ENCODE measurements at regions not wholly inside any gene's neighbourhood (a gene's known extent, or its start where the extent isn't known, plus 50 kb on each side); places are given as distances from the start of the nearest gene placed in this dataset.

DNA sequence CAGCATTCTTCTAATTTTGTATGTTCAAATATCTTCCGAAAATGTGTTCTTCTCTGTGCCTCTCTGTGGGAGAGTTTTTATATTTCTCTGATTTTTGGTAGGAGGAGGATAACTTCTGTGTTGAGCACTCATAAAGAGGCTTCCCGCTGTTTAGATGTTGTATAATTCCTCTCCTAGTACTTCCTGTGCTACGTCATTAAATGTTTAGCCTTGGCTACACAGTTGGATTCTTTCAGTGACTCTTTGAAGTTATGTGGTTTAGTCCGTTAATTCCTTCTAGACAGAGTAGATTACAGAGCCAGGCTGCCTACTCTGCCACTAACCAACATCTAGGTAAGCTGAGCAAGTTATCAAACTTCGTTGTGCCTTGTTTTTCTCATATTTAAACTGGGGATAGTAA, 302.6 kb downstream of the OSTF1 start:
- H3K36me3 Mint-ChIP-seq (ENCODE audit: insufficient read depth in 1 of 3, low read depth in 3 of 3), result peaks cover 0 to 6% (median 2%) of the 10 kb centered on the region in 3 experiments; a peak in 5 of 7 replicates

More for the DNA sequence above, 302.6 kb downstream of the OSTF1 start:
- TF ChIP-seq, protein P1, sequence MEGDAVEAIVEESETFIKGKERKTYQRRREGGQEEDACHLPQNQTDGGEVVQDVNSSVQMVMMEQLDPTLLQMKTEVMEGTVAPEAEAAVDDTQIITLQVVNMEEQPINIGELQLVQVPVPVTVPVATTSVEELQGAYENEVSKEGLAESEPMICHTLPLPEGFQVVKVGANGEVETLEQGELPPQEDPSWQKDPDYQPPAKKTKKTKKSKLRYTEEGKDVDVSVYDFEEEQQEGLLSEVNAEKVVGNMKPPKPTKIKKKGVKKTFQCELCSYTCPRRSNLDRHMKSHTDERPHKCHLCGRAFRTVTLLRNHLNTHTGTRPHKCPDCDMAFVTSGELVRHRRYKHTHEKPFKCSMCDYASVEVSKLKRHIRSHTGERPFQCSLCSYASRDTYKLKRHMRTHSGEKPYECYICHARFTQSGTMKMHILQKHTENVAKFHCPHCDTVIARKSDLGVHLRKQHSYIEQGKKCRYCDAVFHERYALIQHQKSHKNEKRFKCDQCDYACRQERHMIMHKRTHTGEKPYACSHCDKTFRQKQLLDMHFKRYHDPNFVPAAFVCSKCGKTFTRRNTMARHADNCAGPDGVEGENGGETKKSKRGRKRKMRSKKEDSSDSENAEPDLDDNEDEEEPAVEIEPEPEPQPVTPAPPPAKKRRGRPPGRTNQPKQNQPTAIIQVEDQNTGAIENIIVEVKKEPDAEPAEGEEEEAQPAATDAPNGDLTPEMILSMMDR (conservative IDR thresholded peaks at IDR 0.05), result no peak
- H4K5ac ChIP-seq (ENCODE audit: insufficient read length, low read depth, low read length), result no peak overlapping the region
- no peak overlapping the region for H4K91ac ChIP-seq (ENCODE audit: insufficient read length, low read depth, low read length)
- H3T11ph ChIP-seq (ENCODE audit: low read length), result no peak overlapping the region
- no peak overlapping the region for H2BK120ac ChIP-seq (ENCODE audit: low read depth, low read length, poor library complexity, severe bottlenecking)
- no peak overlapping the region for H2BK20ac ChIP-seq (ENCODE audit: low read depth, low read length, poor library complexity, severe bottlenecking)
- H2BK12ac ChIP-seq (ENCODE audit: insufficient read length, low read depth, low read length), result no peak overlapping the region
- H3K27me3 ChIP-seq (ENCODE audit: insufficient read depth, low read length), result no peaks in the 10 kb centered on the region
- no peak overlapping the region for H3K18ac ChIP-seq (ENCODE audit: insufficient read length, low read depth, low read length)
- no peaks in the 10 kb centered on the region for H4K20me1 ChIP-seq (ENCODE audit: control insufficient read depth, insufficient read depth, insufficient read length)
- no peak overlapping the region for H3K4me2 ChIP-seq (ENCODE audit: insufficient read depth, insufficient read length, low read length)
- no peaks in the 10 kb centered on the region for H3K4me1 ChIP-seq (ENCODE audit: insufficient read depth, low read length)
- H3K23me2 ChIP-seq (ENCODE audit: insufficient read length, low read depth, low read length, poor library complexity, severe bottlenecking), result no peaks in the 10 kb centered on the region
- Mint-ChIP-seq H3K27me3 (ENCODE audit: low read depth) (peaks cover 2% of the 10 kb centered on the region; the same call in 1 of the 2 replicates), H3K9me3 (peaks cover 4 to 11% of the 10 kb centered on the region in 2 experiments), H3K27ac (no peak overlapping the region), H3K4me3 (no peak overlapping the region), H3K4me1 (no peaks in the 10 kb centered on the region)
- WGBS (ENCODE audit: extremely low coverage, insufficient read length, low lambda C conversion rate), result no CpG with 5 or more reads among the region's 5 CpGs
- no peak overlapping the region for H3K9ac ChIP-seq (ENCODE audit: extremely low read depth, insufficient read length, low read length)
- H3K23ac ChIP-seq (ENCODE audit: insufficient read length, low read depth, low read length), result no peak overlapping the region
- no peak overlapping the region for H3K4ac ChIP-seq (ENCODE audit: low read depth, low read length)
- no peak overlapping the region for H2AK5ac ChIP-seq (ENCODE audit: insufficient read length, low read length)
- DNase-seq, result no peak
- H3K79me1 ChIP-seq (ENCODE audit: insufficient read depth, low read depth, low read length, poor library complexity, severe bottlenecking), result no peaks in the 10 kb centered on the region
- no peaks in the 10 kb centered on the region for H3K79me2 ChIP-seq (ENCODE audit: insufficient read depth, low read length)
- no peaks in the 10 kb centered on the region for H3K9me3 ChIP-seq (ENCODE audit: control insufficient read depth, low read depth, low read length)
- H2BK15ac ChIP-seq (ENCODE audit: low read depth, low read length), result no peak overlapping the region
- H3K14ac ChIP-seq (ENCODE audit: insufficient read depth, low read length), result no peak overlapping the region
- no peak overlapping the region for H2BK5ac ChIP-seq (ENCODE audit: insufficient read length, low read length)
- H4K8ac ChIP-seq (replicated peaks; ENCODE audit: insufficient read length, low read depth, low read length), result no peak overlapping the region
- H3K27ac ChIP-seq (ENCODE audit: insufficient read length, low read depth, low read length), result no peak overlapping the region
- no peak overlapping the region for H3K56ac ChIP-seq (ENCODE audit: insufficient read length, low read depth, low read length)
- H2AFZ ChIP-seq (ENCODE audit: low read length), result no peak overlapping the region

Data from H9 (cell line).